Right lobe of liver (tissue), 4 donors: ENCODE measurements at regions not wholly inside any gene's neighbourhood (a gene's known extent, or its start where the extent isn't known, plus 50 kb on each side); places are given as distances from the start of the nearest gene placed in this dataset.

ENCODE experiments used
- POLR2A ChIP-seq: fragments of 450-650 bp; IDR thresholded peaks from one replicate; pipeline ENCODE4 v1.6.1; 2017; ENCODE audit warnings: antibody characterized with exemption, mild to moderate bottlenecking
- TF ChIP-seq, protein P1 (sequence below), 4 donors: fragments of 200-600 bp in 3 of 4; fragments of 450-650 bp in 1 of 4; IDR thresholded peaks; one replicate each; pipeline versions ENCODE4 v1.5.1 to v1.8.0; 2016 to 2022; ENCODE audit warnings: antibody characterized with exemption in 4 of 4, mild to moderate bottlenecking in 2 of 4
- donor health status: DM: no; HTN: no; CAD: no.
- donor health status: DM: no; HTN: no; CAD: no.
- donor health status: DM: no; HTN: yes; CAD: no.

DNA sequence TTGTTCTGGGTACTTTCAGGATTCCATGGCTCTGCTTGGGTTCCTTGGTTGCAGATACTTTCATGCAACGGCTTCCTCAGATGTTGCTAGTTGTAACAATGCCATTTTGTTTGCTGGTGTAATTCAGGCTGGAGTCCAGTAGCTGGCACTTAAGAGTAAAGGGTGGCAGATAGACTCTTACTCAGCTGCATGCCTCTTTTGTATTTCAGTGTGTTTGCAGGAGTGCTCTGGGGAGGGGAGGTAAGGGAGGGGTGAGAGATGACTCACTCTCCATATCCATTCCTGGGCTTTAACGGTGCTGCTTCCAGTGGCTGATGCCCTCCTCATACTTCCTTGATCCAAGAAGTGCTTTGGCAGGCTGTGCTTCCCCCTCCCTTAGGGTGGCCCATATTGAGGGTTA lies 155.2 kb downstream of the ZNF330 start:
- TF ChIP-seq, protein P1, sequence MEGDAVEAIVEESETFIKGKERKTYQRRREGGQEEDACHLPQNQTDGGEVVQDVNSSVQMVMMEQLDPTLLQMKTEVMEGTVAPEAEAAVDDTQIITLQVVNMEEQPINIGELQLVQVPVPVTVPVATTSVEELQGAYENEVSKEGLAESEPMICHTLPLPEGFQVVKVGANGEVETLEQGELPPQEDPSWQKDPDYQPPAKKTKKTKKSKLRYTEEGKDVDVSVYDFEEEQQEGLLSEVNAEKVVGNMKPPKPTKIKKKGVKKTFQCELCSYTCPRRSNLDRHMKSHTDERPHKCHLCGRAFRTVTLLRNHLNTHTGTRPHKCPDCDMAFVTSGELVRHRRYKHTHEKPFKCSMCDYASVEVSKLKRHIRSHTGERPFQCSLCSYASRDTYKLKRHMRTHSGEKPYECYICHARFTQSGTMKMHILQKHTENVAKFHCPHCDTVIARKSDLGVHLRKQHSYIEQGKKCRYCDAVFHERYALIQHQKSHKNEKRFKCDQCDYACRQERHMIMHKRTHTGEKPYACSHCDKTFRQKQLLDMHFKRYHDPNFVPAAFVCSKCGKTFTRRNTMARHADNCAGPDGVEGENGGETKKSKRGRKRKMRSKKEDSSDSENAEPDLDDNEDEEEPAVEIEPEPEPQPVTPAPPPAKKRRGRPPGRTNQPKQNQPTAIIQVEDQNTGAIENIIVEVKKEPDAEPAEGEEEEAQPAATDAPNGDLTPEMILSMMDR (IDR thresholded peaks at IDR 0.05) = no peak
- no peak for TF ChIP-seq POLR2A
